Mucosa of descending colon (tissue), 3 donors: ENCODE measurements at regions not wholly inside any gene's neighbourhood (a gene's known extent, or its start where the extent isn't known, plus 50 kb on each side); places are given as distances from the start of the nearest gene placed in this dataset.
"Not testable (repeated sequence)": the region's sequence is repeated elsewhere in the genome, so short reads cannot be mapped to it uniquely, and the experiment has no call there.

Source experiments
- ATAC-seq: fragments of 200-7000 bp; cut with Tn5 transposase; one replicate; pipeline ENCODE4 v1.9.1; 2020; ENCODE audit warnings: mild to moderate bottlenecking, moderate library complexity
- DNase-seq, 3 donors: peaks; one replicate each; pipeline ENCODE4 v3.0.0-alpha.2; 2020
- H3K36me3 ChIP-seq: fragments of 200-600 bp; one replicate; pipeline ENCODE4 v1.8.0; 2021; ENCODE audit warnings: low read depth, mild to moderate bottlenecking
- H3K4me1 ChIP-seq: fragments of 200-600 bp; one replicate; pipeline ENCODE4 v1.8.0; 2021; ENCODE audit warnings: low read depth, mild to moderate bottlenecking
- H3K4me3 ChIP-seq: fragments of 200-600 bp; one replicate; pipeline ENCODE4 v1.8.0; 2021; ENCODE audit warnings: mild to moderate bottlenecking
- H3K9me3 ChIP-seq: fragments of 200-600 bp; one replicate; pipeline ENCODE4 v1.8.0; 2021; ENCODE audit warnings: mild to moderate bottlenecking
- CTCF ChIP-seq: fragments of 200-600 bp; IDR thresholded peaks from one replicate; pipeline ENCODE4 v1.8.0; 2022; ENCODE audit warnings: antibody characterized with exemption, mild to moderate bottlenecking
- intact Hi-C, 2 donors: fragments of 100-400 bp; cut with DNase I in 1 of 2; cut with micrococcal nuclease in 1 of 2; formaldehyde crosslinking; loops; one replicate each; pipeline versions ENCODE4 v1.11.0 to v1.11.1; 2022; cut with DNase I, micrococcal nuclease
- donor health status: DM: no; HTN: no; CAD: no; lungs with moderate emphysema.
- donor health status: DM: no; HTN: no; CAD: no.
- donor health status: DM: no; HTN: yes; CAD: no.

- H3K9me3 ChIP-seq = no peaks in the 10 kb centered on the region
- intact Hi-C loops = no loop called here
- ATAC-seq (no peak), DNase-seq (no peak)
- H3K4me1 ChIP-seq = no peaks in the 10 kb centered on the region
- H3K36me3 ChIP-seq = no peaks in the 10 kb centered on the region
- no peak overlapping the region for H3K4me3 ChIP-seq
- TF ChIP-seq CTCF = no peak
Observed at GRCh38 chr16:6726621-6727020, 606.0 kb upstream of the RBFOX1 start.

GRCh38 chr16:6725634-6726331 lies 606.9 kb upstream of the RBFOX1 start:
- DNase-seq = no peak
- no peaks in the 10 kb centered on the region for H3K36me3 ChIP-seq
- intact Hi-C loops = no loop called here
- no peak for ATAC-seq
- H3K4me1 ChIP-seq = no peaks in the 10 kb centered on the region
- TF ChIP-seq CTCF = no peak
- H3K9me3 ChIP-seq = no peaks in the 10 kb centered on the region
- H3K4me3 ChIP-seq = no peak overlapping the region

GRCh38 chr16:6725206-6725605 lies 607.4 kb upstream of the RBFOX1 start:
- intact Hi-C loops, H3K4me3 ChIP-seq, H3K4me1 ChIP-seq, ATAC-seq, H3K36me3 ChIP-seq, H3K9me3 ChIP-seq, DNase-seq: not testable (repeated sequence)

- ATAC-seq = no peak
- no peak for DNase-seq
- intact Hi-C loops = no loop called here
- H3K4me1 ChIP-seq = no peaks in the 10 kb centered on the region
- no peak overlapping the region for H3K4me3 ChIP-seq
- no peak for TF ChIP-seq CTCF
- H3K36me3 ChIP-seq = no peaks in the 10 kb centered on the region
- H3K9me3 ChIP-seq = no peaks in the 10 kb centered on the region
Observed at GRCh38 chr16:6722786-6723185, 609.9 kb upstream of the RBFOX1 start.

- intact Hi-C loops = no loop called here
- TF ChIP-seq CTCF = no peak
- Histone ChIP-seq H3K9me3 (no peaks in the 10 kb centered on the region), H3K36me3 (no peaks in the 10 kb centered on the region), H3K4me3 (no peak overlapping the region), H3K4me1 (no peaks in the 10 kb centered on the region)
- no peak for DNase-seq
- ATAC-seq = no peak
Observed at GRCh38 chr16:6714510-6714909, 618.1 kb upstream of the RBFOX1 start.

GRCh38 chr16:6709736-6710135 lies 622.9 kb upstream of the RBFOX1 start:
- H3K9me3 ChIP-seq = no peaks in the 10 kb centered on the region
- no peak overlapping the region for H3K4me3 ChIP-seq
- DNase-seq = no peak
- ATAC-seq = no peak
- H3K36me3 ChIP-seq = no peaks in the 10 kb centered on the region
- intact Hi-C loops = no loop called here
- no peaks in the 10 kb centered on the region for H3K4me1 ChIP-seq
- TF ChIP-seq CTCF = no peak
